ENCODE measurements at regions not wholly inside any gene's neighbourhood (a gene's known extent, or its start where the extent isn't known, plus 50 kb on each side); places are given as distances from the start of the nearest gene placed in this dataset.

GRCh38 chr10:64444163-64444562, 923.0 kb downstream of the REEP3 start:
- no peaks in the 10 kb centered on the region for H3K36me3 ChIP-seq (ENCODE audit: control insufficient read depth in 1 of 2, insufficient read depth in 2 of 2, low read length in 2 of 2)
- no peak overlapping the region for H3K9ac ChIP-seq (ENCODE audit: low read depth in 1 of 2, low read length in 2 of 2)
- H3K4me1 ChIP-seq (ENCODE audit: control insufficient read depth in 1 of 2, insufficient read depth in 2 of 2, low read length in 2 of 2) = no peaks in the 10 kb centered on the region
- H3K9me3 ChIP-seq (ENCODE audit: control insufficient read depth in 1 of 2, low read length in 2 of 2) = no peaks in the 10 kb centered on the region
- no peaks in the 10 kb centered on the region for H3K27me3 ChIP-seq (ENCODE audit: control insufficient read depth in 1 of 2, insufficient read depth in 2 of 2, low read length in 2 of 2)
- no peak overlapping the region for H3K4me3 ChIP-seq (ENCODE audit: low read depth in 1 of 2, low read length in 2 of 2)
- H3K27ac ChIP-seq (ENCODE audit: low read depth, low read length) = no peak overlapping the region

GRCh38 chr10:64444564-64444963, 923.4 kb downstream of the REEP3 start:
- H3K27ac ChIP-seq (ENCODE audit: low read depth, low read length) = no peak overlapping the region
- no peaks in the 10 kb centered on the region for H3K9me3 ChIP-seq (ENCODE audit: control insufficient read depth in 1 of 2, low read length in 2 of 2)
- no peaks in the 10 kb centered on the region for H3K4me1 ChIP-seq (ENCODE audit: control insufficient read depth in 1 of 2, insufficient read depth in 2 of 2, low read length in 2 of 2)
- no peaks in the 10 kb centered on the region for H3K27me3 ChIP-seq (ENCODE audit: control insufficient read depth in 1 of 2, insufficient read depth in 2 of 2, low read length in 2 of 2)
- H3K9ac ChIP-seq (ENCODE audit: low read depth in 1 of 2, low read length in 2 of 2) = no peak overlapping the region
- H3K4me3 ChIP-seq (ENCODE audit: low read depth in 1 of 2, low read length in 2 of 2) = no peak overlapping the region
- H3K36me3 ChIP-seq (ENCODE audit: control insufficient read depth in 1 of 2, insufficient read depth in 2 of 2, low read length in 2 of 2) = no peaks in the 10 kb centered on the region

- Histone ChIP-seq H3K27me3 (ENCODE audit: control insufficient read depth in 1 of 2, insufficient read depth in 2 of 2, low read length in 2 of 2) (no peaks in the 10 kb centered on the region), H3K36me3 (ENCODE audit: control insufficient read depth in 1 of 2, insufficient read depth in 2 of 2, low read length in 2 of 2) (no peaks in the 10 kb centered on the region), H3K27ac (ENCODE audit: low read depth, low read length) (no peak overlapping the region), H3K4me1 (ENCODE audit: control insufficient read depth in 1 of 2, insufficient read depth in 2 of 2, low read length in 2 of 2) (no peaks in the 10 kb centered on the region), H3K4me3 (ENCODE audit: low read depth in 1 of 2, low read length in 2 of 2) (no peak overlapping the region), H3K9ac (ENCODE audit: low read depth in 1 of 2, low read length in 2 of 2) (no peak overlapping the region), H3K9me3 (ENCODE audit: control insufficient read depth in 1 of 2, low read length in 2 of 2) (no peaks in the 10 kb centered on the region)
These were observed 928.4 kb downstream of the REEP3 start for GRCh38 chr10:64449603-64450002.

GRCh38 chr10:64450312-64450711, 929.1 kb downstream of the REEP3 start:
- Histone ChIP-seq H3K27me3 (ENCODE audit: control insufficient read depth in 1 of 2, insufficient read depth in 2 of 2, low read length in 2 of 2) (no peaks in the 10 kb centered on the region), H3K9ac (ENCODE audit: low read depth in 1 of 2, low read length in 2 of 2) (no peak overlapping the region), H3K27ac (ENCODE audit: low read depth, low read length) (no peak overlapping the region), H3K4me1 (ENCODE audit: control insufficient read depth in 1 of 2, insufficient read depth in 2 of 2, low read length in 2 of 2) (no peaks in the 10 kb centered on the region), H3K9me3 (ENCODE audit: control insufficient read depth in 1 of 2, low read length in 2 of 2) (no peaks in the 10 kb centered on the region), H3K4me3 (ENCODE audit: low read depth in 1 of 2, low read length in 2 of 2) (no peak overlapping the region), H3K36me3 (ENCODE audit: control insufficient read depth in 1 of 2, insufficient read depth in 2 of 2, low read length in 2 of 2) (no peaks in the 10 kb centered on the region)

- Histone ChIP-seq H3K9me3 (ENCODE audit: control insufficient read depth in 1 of 2, low read length in 2 of 2) (no peaks in the 10 kb centered on the region), H3K4me1 (ENCODE audit: control insufficient read depth in 1 of 2, insufficient read depth in 2 of 2, low read length in 2 of 2) (no peaks in the 10 kb centered on the region), H3K4me3 (ENCODE audit: low read depth in 1 of 2, low read length in 2 of 2) (no peak overlapping the region), H3K27ac (ENCODE audit: low read depth, low read length) (no peak overlapping the region), H3K9ac (ENCODE audit: low read depth in 1 of 2, low read length in 2 of 2) (no peak overlapping the region), H3K36me3 (ENCODE audit: control insufficient read depth in 1 of 2, insufficient read depth in 2 of 2, low read length in 2 of 2) (no peaks in the 10 kb centered on the region), H3K27me3 (ENCODE audit: control insufficient read depth in 1 of 2, insufficient read depth in 2 of 2, low read length in 2 of 2) (no peaks in the 10 kb centered on the region)
These were observed 933.8 kb downstream of the REEP3 start for GRCh38 chr10:64454962-64455361.

- no peaks in the 10 kb centered on the region for H3K36me3 ChIP-seq (ENCODE audit: control insufficient read depth in 1 of 2, insufficient read depth in 2 of 2, low read length in 2 of 2)
- H3K4me1 ChIP-seq (ENCODE audit: control insufficient read depth in 1 of 2, insufficient read depth in 2 of 2, low read length in 2 of 2) = no peaks in the 10 kb centered on the region
- H3K4me3 ChIP-seq (ENCODE audit: low read depth in 1 of 2, low read length in 2 of 2) = no peak overlapping the region
- no peaks in the 10 kb centered on the region for H3K9me3 ChIP-seq (ENCODE audit: control insufficient read depth in 1 of 2, low read length in 2 of 2)
- no peaks in the 10 kb centered on the region for H3K27me3 ChIP-seq (ENCODE audit: control insufficient read depth in 1 of 2, insufficient read depth in 2 of 2, low read length in 2 of 2)
- H3K27ac ChIP-seq (ENCODE audit: low read depth, low read length) = no peak overlapping the region
- no peak overlapping the region for H3K9ac ChIP-seq (ENCODE audit: low read depth in 1 of 2, low read length in 2 of 2)
These were observed 937.1 kb downstream of the REEP3 start for GRCh38 chr10:64458306-64458705.

- Histone ChIP-seq H3K4me1 (ENCODE audit: control insufficient read depth in 1 of 2, insufficient read depth in 2 of 2, low read length in 2 of 2) (no peaks in the 10 kb centered on the region), H3K9me3 (ENCODE audit: control insufficient read depth in 1 of 2, low read length in 2 of 2) (no peaks in the 10 kb centered on the region), H3K27ac (ENCODE audit: low read depth, low read length) (no peak overlapping the region), H3K36me3 (ENCODE audit: control insufficient read depth in 1 of 2, insufficient read depth in 2 of 2, low read length in 2 of 2) (no peaks in the 10 kb centered on the region), H3K4me3 (ENCODE audit: low read depth in 1 of 2, low read length in 2 of 2) (no peak overlapping the region), H3K27me3 (ENCODE audit: control insufficient read depth in 1 of 2, insufficient read depth in 2 of 2, low read length in 2 of 2) (no peaks in the 10 kb centered on the region), H3K9ac (ENCODE audit: low read depth in 1 of 2, low read length in 2 of 2) (no peak overlapping the region)
These were observed 942.2 kb downstream of the REEP3 start for GRCh38 chr10:64463406-64463805.

GRCh38 chr10:64465653-64466052, 944.5 kb downstream of the REEP3 start:
- Histone ChIP-seq H3K27ac (ENCODE audit: low read depth, low read length) (no peak overlapping the region), H3K27me3 (ENCODE audit: control insufficient read depth in 1 of 2, insufficient read depth in 2 of 2, low read length in 2 of 2) (no peaks in the 10 kb centered on the region), H3K4me3 (ENCODE audit: low read depth in 1 of 2, low read length in 2 of 2) (no peak overlapping the region), H3K9ac (ENCODE audit: low read depth in 1 of 2, low read length in 2 of 2) (no peak overlapping the region), H3K4me1 (ENCODE audit: control insufficient read depth in 1 of 2, insufficient read depth in 2 of 2, low read length in 2 of 2) (no peaks in the 10 kb centered on the region), H3K36me3 (ENCODE audit: control insufficient read depth in 1 of 2, insufficient read depth in 2 of 2, low read length in 2 of 2) (no peaks in the 10 kb centered on the region), H3K9me3 (ENCODE audit: control insufficient read depth in 1 of 2, low read length in 2 of 2) (no peaks in the 10 kb centered on the region)

GRCh38 chr10:64468219-64468618, 947.0 kb downstream of the REEP3 start:
- Histone ChIP-seq H3K27me3 (ENCODE audit: control insufficient read depth in 1 of 2, insufficient read depth in 2 of 2, low read length in 2 of 2) (no peaks in the 10 kb centered on the region), H3K9ac (ENCODE audit: low read depth in 1 of 2, low read length in 2 of 2) (no peak overlapping the region), H3K4me3 (ENCODE audit: low read depth in 1 of 2, low read length in 2 of 2) (no peak overlapping the region), H3K27ac (ENCODE audit: low read depth, low read length) (no peak overlapping the region), H3K4me1 (ENCODE audit: control insufficient read depth in 1 of 2, insufficient read depth in 2 of 2, low read length in 2 of 2) (no peaks in the 10 kb centered on the region), H3K9me3 (ENCODE audit: control insufficient read depth in 1 of 2, low read length in 2 of 2) (no peaks in the 10 kb centered on the region), H3K36me3 (ENCODE audit: control insufficient read depth in 1 of 2, insufficient read depth in 2 of 2, low read length in 2 of 2) (no peaks in the 10 kb centered on the region)

GRCh38 chr10:64476506-64476905, 955.3 kb downstream of the REEP3 start:
- no peaks in the 10 kb centered on the region for H3K4me1 ChIP-seq (ENCODE audit: control insufficient read depth in 1 of 2, insufficient read depth in 2 of 2, low read length in 2 of 2)
- no peak overlapping the region for H3K4me3 ChIP-seq (ENCODE audit: low read depth in 1 of 2, low read length in 2 of 2)
- H3K27me3 ChIP-seq (ENCODE audit: control insufficient read depth in 1 of 2, insufficient read depth in 2 of 2, low read length in 2 of 2) = no peaks in the 10 kb centered on the region
- no peak overlapping the region for H3K27ac ChIP-seq (ENCODE audit: low read depth, low read length)
- H3K9me3 ChIP-seq (ENCODE audit: control insufficient read depth in 1 of 2, low read length in 2 of 2) = no peaks in the 10 kb centered on the region
- H3K9ac ChIP-seq (ENCODE audit: low read depth in 1 of 2, low read length in 2 of 2) = no peak overlapping the region
- no peaks in the 10 kb centered on the region for H3K36me3 ChIP-seq (ENCODE audit: control insufficient read depth in 1 of 2, insufficient read depth in 2 of 2, low read length in 2 of 2)

GRCh38 chr10:64477791-64478190, 956.6 kb downstream of the REEP3 start:
- no peak overlapping the region for H3K9ac ChIP-seq (ENCODE audit: low read depth in 1 of 2, low read length in 2 of 2)
- no peaks in the 10 kb centered on the region for H3K4me1 ChIP-seq (ENCODE audit: control insufficient read depth in 1 of 2, insufficient read depth in 2 of 2, low read length in 2 of 2)
- no peaks in the 10 kb centered on the region for H3K9me3 ChIP-seq (ENCODE audit: control insufficient read depth in 1 of 2, low read length in 2 of 2)
- H3K27ac ChIP-seq (ENCODE audit: low read depth, low read length) = no peak overlapping the region
- H3K4me3 ChIP-seq (ENCODE audit: low read depth in 1 of 2, low read length in 2 of 2) = no peak overlapping the region
- H3K36me3 ChIP-seq (ENCODE audit: control insufficient read depth in 1 of 2, insufficient read depth in 2 of 2, low read length in 2 of 2) = no peaks in the 10 kb centered on the region
- H3K27me3 ChIP-seq (ENCODE audit: control insufficient read depth in 1 of 2, insufficient read depth in 2 of 2, low read length in 2 of 2) = no peaks in the 10 kb centered on the region
